ENCODE measurements at regions not wholly inside any gene's neighbourhood (a gene's known extent, or its start where the extent isn't known, plus 50 kb on each side); places are given as distances from the start of the nearest gene placed in this dataset.

- TF ChIP-seq POLR2AphosphoS5 (IDR thresholded peaks at IDR 0.05) (no peak), CTCF (IDR thresholded peaks at IDR 0.05) (no peak), POLR2A (IDR thresholded peaks at IDR 0.05) (no peak)
Observed at GRCh38 chr5:6262651-6263363, 115.5 kb downstream of the MED10 start.

Data from transverse colon (tissue), 4 donors.